ENCODE measurements at regions not wholly inside any gene's neighbourhood (a gene's known extent, or its start where the extent isn't known, plus 50 kb on each side); places are given as distances from the start of the nearest gene placed in this dataset.

DNA sequence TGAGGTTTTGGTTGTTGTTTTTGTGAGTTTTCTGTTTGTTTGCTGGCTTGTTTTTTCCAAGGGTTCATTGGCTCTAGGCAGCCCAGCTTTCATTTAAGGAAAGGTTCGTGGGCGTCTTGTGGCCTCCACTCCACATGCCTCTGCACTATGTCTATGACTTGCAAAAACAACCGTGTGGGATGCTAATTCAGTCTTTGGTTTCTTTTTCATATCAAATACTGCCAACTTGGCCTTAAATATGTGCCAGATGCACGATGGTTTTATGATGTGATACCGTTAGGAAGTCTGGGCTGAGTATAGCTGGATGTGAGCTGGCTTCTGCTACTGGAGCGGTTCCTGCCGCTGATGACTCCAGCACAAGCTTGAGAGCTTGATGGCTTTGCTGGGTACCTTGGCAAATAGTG, 96.3 kb downstream of the BMP2 start:
- intact Hi-C loops (cut with micrococcal nuclease) = no loop called here
- H3K4me3 ChIP-seq = no peak overlapping the region
- H3K27me3 ChIP-seq (ENCODE audit: low read depth) = peaks cover 18% of the 10 kb centered on the region
- DNase-seq = no peak
- TF ChIP-seq, protein P1, sequence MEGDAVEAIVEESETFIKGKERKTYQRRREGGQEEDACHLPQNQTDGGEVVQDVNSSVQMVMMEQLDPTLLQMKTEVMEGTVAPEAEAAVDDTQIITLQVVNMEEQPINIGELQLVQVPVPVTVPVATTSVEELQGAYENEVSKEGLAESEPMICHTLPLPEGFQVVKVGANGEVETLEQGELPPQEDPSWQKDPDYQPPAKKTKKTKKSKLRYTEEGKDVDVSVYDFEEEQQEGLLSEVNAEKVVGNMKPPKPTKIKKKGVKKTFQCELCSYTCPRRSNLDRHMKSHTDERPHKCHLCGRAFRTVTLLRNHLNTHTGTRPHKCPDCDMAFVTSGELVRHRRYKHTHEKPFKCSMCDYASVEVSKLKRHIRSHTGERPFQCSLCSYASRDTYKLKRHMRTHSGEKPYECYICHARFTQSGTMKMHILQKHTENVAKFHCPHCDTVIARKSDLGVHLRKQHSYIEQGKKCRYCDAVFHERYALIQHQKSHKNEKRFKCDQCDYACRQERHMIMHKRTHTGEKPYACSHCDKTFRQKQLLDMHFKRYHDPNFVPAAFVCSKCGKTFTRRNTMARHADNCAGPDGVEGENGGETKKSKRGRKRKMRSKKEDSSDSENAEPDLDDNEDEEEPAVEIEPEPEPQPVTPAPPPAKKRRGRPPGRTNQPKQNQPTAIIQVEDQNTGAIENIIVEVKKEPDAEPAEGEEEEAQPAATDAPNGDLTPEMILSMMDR (IDR thresholded peaks at IDR 0.05; ENCODE audit: borderline replicate concordance) = no peak
- H3K9me3 ChIP-seq (replicated peaks) = no peaks in the 10 kb centered on the region
- no peak overlapping the region for H3K27ac ChIP-seq (replicated peaks)
- no peaks in the 10 kb centered on the region for H3K36me3 ChIP-seq
- H3K4me1 ChIP-seq = no peaks in the 10 kb centered on the region

DNA sequence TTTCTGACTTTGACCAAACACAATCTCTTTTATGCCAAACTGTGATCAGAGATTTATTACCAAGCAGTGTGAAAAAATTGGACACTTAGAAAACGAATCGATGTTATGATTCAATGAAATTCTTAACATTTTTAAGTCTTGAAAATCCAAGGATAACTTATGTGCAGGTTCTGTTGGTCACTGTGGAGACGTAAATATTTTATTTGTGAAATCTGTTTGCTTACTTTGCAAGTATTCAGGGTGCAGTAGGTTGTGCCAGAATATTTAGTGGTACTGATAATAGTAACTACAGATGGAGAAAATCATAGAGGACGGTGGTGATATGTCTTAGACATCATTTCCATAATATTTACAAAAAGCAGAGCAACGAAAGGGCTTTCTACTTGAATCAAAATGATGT, 97.3 kb downstream of the BMP2 start:
- no peak for DNase-seq
- Histone ChIP-seq H3K4me1 (no peaks in the 10 kb centered on the region), H3K27ac (replicated peaks) (no peak overlapping the region), H3K4me3 (no peak overlapping the region), H3K36me3 (no peaks in the 10 kb centered on the region), H3K27me3 (ENCODE audit: low read depth) (peaks cover 20% of the 10 kb centered on the region), H3K9me3 (replicated peaks) (no peaks in the 10 kb centered on the region)
- intact Hi-C loops (cut with micrococcal nuclease) = no loop called here
- TF ChIP-seq, protein P1 (IDR thresholded peaks at IDR 0.05; ENCODE audit: borderline replicate concordance) = no peak

DNA sequence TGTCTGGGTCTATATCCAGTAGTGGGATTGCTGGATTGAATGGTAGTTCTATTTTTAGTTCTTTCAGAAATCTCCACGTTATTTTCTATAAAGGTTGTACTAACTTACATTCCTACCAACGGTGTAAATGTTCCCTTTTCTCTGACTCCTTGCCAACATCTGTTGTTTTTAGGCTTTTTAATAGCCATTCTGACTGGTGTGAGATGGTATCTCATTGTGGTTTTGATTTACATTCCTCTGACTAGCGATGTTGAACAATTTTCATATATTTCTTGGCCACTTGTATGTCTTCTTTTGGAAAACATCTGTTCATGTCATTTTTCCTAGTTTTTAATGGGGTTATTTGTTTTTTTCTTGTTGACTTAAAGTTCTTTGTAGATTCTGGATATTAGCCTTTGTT, 99.3 kb downstream of the BMP2 start:
- TF ChIP-seq, protein P1 (IDR thresholded peaks at IDR 0.05; ENCODE audit: borderline replicate concordance) = no peak
- Histone ChIP-seq H3K27ac (replicated peaks) (no peak overlapping the region), H3K27me3 (ENCODE audit: low read depth) (peaks cover 9% of the 10 kb centered on the region), H3K4me1 (no peaks in the 10 kb centered on the region), H3K9me3 (replicated peaks) (no peaks in the 10 kb centered on the region), H3K4me3 (no peak overlapping the region), H3K36me3 (no peaks in the 10 kb centered on the region)
- DNase-seq = no peak
- intact Hi-C loops (cut with micrococcal nuclease) = no loop called here

- no peaks in the 10 kb centered on the region for H3K9me3 ChIP-seq (replicated peaks)
- TF ChIP-seq, protein P1 (IDR thresholded peaks at IDR 0.05; ENCODE audit: borderline replicate concordance) = no peak
- H3K36me3 ChIP-seq = no peaks in the 10 kb centered on the region
- no peak overlapping the region for H3K27ac ChIP-seq (replicated peaks)
- intact Hi-C loops (cut with micrococcal nuclease) = no loop called here
- H3K27me3 ChIP-seq (ENCODE audit: low read depth) = peaks cover 6% of the 10 kb centered on the region
- H3K4me1 ChIP-seq = no peaks in the 10 kb centered on the region
- DNase-seq = no peak
- H3K4me3 ChIP-seq = no peak overlapping the region
Observed at GRCh38 chr20:6868861-6869260, 101.4 kb downstream of the BMP2 start.

DNA sequence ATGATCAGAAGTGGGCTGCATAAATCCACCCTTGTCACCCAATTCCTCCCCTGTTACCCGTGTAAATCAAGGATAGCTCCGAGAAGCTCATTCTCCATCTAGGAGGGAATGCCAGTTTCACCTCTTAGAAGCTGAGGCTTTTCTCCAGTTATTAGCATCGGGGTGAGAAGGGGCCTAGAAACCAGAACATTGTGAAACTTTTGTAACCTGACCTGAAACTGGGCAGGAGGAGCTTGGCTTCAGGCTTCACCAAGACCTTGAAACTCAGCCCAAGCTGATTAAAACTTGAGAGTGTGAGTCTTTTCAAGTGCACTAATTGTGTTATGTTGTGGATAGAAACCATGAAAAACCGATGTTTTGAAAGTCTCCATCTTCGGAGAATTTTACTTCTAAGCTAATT, 103.1 kb downstream of the BMP2 start:
- intact Hi-C loops (cut with micrococcal nuclease) = no loop called here
- H3K4me3 ChIP-seq = no peak overlapping the region
- H3K27me3 ChIP-seq (ENCODE audit: low read depth) = peaks cover 3% of the 10 kb centered on the region
- no peaks in the 10 kb centered on the region for H3K36me3 ChIP-seq
- H3K4me1 ChIP-seq = no peaks in the 10 kb centered on the region
- DNase-seq = no peak
- H3K27ac ChIP-seq (replicated peaks) = no peak overlapping the region
- TF ChIP-seq, protein P1 (IDR thresholded peaks at IDR 0.05; ENCODE audit: borderline replicate concordance) = no peak
- H3K9me3 ChIP-seq (replicated peaks) = no peaks in the 10 kb centered on the region

DNA sequence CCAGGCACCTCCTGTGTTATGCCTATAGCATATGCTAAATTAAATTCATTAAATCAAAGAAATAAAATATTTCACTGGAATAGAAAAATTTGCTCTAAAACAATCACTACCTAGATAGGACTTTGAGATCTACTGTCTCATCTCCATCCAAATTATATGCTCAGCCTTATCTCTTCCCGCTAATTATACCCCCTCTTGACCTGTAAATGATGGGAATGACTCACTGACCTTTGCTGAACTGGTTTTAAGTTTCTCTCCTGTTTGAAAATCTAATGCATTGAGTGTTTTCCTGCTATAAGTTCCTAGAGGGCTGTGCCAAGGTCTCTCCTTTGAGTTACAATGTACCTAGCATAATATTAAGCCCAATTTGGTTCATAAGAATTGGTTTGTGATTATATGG, 110.1 kb downstream of the BMP2 start:
- Histone ChIP-seq H3K36me3 (no peaks in the 10 kb centered on the region), H3K27ac (replicated peaks) (no peak overlapping the region), H3K9me3 (replicated peaks) (no peaks in the 10 kb centered on the region), H3K4me1 (no peaks in the 10 kb centered on the region), H3K27me3 (ENCODE audit: low read depth) (peaks cover 3% of the 10 kb centered on the region), H3K4me3 (no peak overlapping the region)
- intact Hi-C loops (cut with micrococcal nuclease) = no loop called here
- TF ChIP-seq, protein P1 (IDR thresholded peaks at IDR 0.05; ENCODE audit: borderline replicate concordance) = no peak
- no peak for DNase-seq
